ENCODE measurements at regions not wholly inside any gene's neighbourhood (a gene's known extent, or its start where the extent isn't known, plus 50 kb on each side); places are given as distances from the start of the nearest gene placed in this dataset.

DNA sequence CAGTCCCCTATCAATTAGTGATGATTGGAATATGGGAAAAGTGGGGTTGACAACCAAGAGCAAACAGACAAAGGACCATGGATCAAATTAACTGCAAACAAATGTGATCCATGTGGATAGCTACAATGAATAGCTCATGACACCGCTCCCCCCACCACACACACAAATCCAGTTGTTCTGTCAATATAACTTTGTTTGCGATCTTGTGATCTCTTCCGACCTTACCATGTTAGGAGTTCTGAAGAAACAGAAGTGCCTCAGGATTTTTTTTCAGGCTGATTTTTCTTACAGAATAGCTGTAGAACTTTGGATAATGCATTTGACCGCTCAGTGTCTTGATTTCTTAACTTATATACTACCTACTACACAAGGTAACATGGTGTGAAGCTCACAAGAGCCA lies 116.6 kb downstream of the SH2D1A start:
- H3K27me3 ChIP-seq (ENCODE audit: insufficient read depth, low read length), result no peaks in the 10 kb centered on the region
- H3F3A ChIP-seq (ENCODE audit: insufficient read depth, low read length), result no peaks in the 10 kb centered on the region
- H3K9me3 ChIP-seq (ENCODE audit: low read length), result no peaks in the 10 kb centered on the region

DNA sequence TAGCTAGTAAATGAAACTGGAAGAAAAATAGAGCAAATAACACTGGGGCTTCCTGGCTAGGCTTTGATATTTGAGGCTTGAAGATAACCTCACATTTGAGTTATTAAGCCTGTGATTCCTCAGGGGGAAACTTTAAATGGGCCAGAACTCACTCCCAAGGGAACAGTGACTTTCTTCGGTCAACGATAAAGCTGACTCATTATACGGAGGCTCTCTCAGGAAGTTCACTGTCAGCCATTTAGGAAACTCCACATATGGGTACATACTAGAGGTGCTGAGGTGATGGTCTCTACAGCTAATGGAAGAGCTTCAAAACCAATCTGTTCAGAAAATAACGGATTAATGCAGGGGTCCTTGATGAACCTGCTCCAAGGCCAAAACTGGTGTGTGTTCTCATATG lies 120.8 kb downstream of the SH2D1A start:
- Histone ChIP-seq H3K4me3 (ENCODE audit: low read depth, low read length, poor library complexity, severe bottlenecking) (no peak overlapping the region), H3K4me1 (ENCODE audit: insufficient read depth, low read length, severe bottlenecking) (no peaks in the 10 kb centered on the region), H3K9me2 (ENCODE audit: low read depth, low read length) (no peaks in the 10 kb centered on the region), H3K9me3 (ENCODE audit: low read length) (no peaks in the 10 kb centered on the region), H3K36me3 (ENCODE audit: insufficient read depth, low read length) (no peaks in the 10 kb centered on the region), H3K9ac (ENCODE audit: low read length) (no peak overlapping the region), H4K20me1 (ENCODE audit: insufficient read depth, low read length) (no peaks in the 10 kb centered on the region), H2AFZ (ENCODE audit: low read length) (no peak overlapping the region), H3K27ac (ENCODE audit: low read depth, low read length, poor library complexity, severe bottlenecking) (no peak overlapping the region), H3F3A (ENCODE audit: insufficient read depth, low read length) (no peaks in the 10 kb centered on the region), H3K4me2 (ENCODE audit: low read length) (no peak overlapping the region), H3K27me3 (ENCODE audit: insufficient read depth, low read length) (no peaks in the 10 kb centered on the region), H3K79me2 (ENCODE audit: insufficient read depth, low read length) (no peaks in the 10 kb centered on the region)
- no peak for TF ChIP-seq EZH2 (IDR thresholded peaks at IDR 0.05; ENCODE audit: borderline replicate concordance, low read length)
- TF ChIP-seq, protein P1, sequence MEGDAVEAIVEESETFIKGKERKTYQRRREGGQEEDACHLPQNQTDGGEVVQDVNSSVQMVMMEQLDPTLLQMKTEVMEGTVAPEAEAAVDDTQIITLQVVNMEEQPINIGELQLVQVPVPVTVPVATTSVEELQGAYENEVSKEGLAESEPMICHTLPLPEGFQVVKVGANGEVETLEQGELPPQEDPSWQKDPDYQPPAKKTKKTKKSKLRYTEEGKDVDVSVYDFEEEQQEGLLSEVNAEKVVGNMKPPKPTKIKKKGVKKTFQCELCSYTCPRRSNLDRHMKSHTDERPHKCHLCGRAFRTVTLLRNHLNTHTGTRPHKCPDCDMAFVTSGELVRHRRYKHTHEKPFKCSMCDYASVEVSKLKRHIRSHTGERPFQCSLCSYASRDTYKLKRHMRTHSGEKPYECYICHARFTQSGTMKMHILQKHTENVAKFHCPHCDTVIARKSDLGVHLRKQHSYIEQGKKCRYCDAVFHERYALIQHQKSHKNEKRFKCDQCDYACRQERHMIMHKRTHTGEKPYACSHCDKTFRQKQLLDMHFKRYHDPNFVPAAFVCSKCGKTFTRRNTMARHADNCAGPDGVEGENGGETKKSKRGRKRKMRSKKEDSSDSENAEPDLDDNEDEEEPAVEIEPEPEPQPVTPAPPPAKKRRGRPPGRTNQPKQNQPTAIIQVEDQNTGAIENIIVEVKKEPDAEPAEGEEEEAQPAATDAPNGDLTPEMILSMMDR (IDR thresholded peaks at IDR 0.05; ENCODE audit: low read length), result no peak

More for the DNA sequence above, 116.6 kb downstream of the SH2D1A start:
- Histone ChIP-seq H3K4me3 (ENCODE audit: low read depth, low read length, poor library complexity, severe bottlenecking) (no peak overlapping the region), H3K4me1 (ENCODE audit: insufficient read depth, low read length, severe bottlenecking) (no peaks in the 10 kb centered on the region), H3K9ac (ENCODE audit: low read length) (no peak overlapping the region), H3K79me2 (ENCODE audit: insufficient read depth, low read length) (no peaks in the 10 kb centered on the region), H2AFZ (ENCODE audit: low read length) (no peak overlapping the region), H3K9me2 (ENCODE audit: low read depth, low read length) (no peaks in the 10 kb centered on the region), H4K20me1 (ENCODE audit: insufficient read depth, low read length) (no peaks in the 10 kb centered on the region), H3K36me3 (ENCODE audit: insufficient read depth, low read length) (no peaks in the 10 kb centered on the region), H3K4me2 (ENCODE audit: low read length) (no peak overlapping the region), H3K27ac (ENCODE audit: low read depth, low read length, poor library complexity, severe bottlenecking) (no peak overlapping the region)
- TF ChIP-seq, protein P1 (IDR thresholded peaks at IDR 0.05; ENCODE audit: low read length), result no peak
- TF ChIP-seq EZH2 (IDR thresholded peaks at IDR 0.05; ENCODE audit: borderline replicate concordance, low read length), result no peak

DNA sequence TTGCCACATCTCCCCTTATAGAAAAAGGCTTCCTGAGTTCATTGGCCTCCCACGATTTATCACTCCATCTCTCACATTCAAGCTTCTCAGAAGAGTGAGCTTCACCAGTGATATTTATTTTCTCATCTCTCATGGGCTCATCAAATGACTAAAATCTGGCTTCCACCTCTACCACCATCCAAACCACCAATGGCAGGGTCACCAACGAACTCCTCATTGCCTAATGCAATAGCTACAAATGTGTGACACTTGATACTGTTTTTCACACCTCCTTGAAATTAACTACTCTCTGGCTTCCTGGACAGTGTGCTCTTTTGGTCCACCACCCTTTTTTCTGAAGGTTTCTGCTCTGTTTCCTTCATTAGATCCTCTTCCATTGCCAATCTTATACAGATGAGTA lies 129.0 kb downstream of the SH2D1A start:
- H3K27ac ChIP-seq (ENCODE audit: low read depth, low read length, poor library complexity, severe bottlenecking), result no peak overlapping the region
- no peaks in the 10 kb centered on the region for H3K9me2 ChIP-seq (ENCODE audit: low read depth, low read length)
- no peaks in the 10 kb centered on the region for H3K79me2 ChIP-seq (ENCODE audit: insufficient read depth, low read length)
- no peak for TF ChIP-seq EZH2 (IDR thresholded peaks at IDR 0.05; ENCODE audit: borderline replicate concordance, low read length)
- no peak overlapping the region for H2AFZ ChIP-seq (ENCODE audit: low read length)
- H3K27me3 ChIP-seq (ENCODE audit: insufficient read depth, low read length), result no peaks in the 10 kb centered on the region
- H3K36me3 ChIP-seq (ENCODE audit: insufficient read depth, low read length), result no peaks in the 10 kb centered on the region
- no peak overlapping the region for H3K4me2 ChIP-seq (ENCODE audit: low read length)
- no peaks in the 10 kb centered on the region for H4K20me1 ChIP-seq (ENCODE audit: insufficient read depth, low read length)
- H3K4me1 ChIP-seq (ENCODE audit: insufficient read depth, low read length, severe bottlenecking), result no peaks in the 10 kb centered on the region
- H3K9me3 ChIP-seq (ENCODE audit: low read length), result no peaks in the 10 kb centered on the region
- no peak overlapping the region for H3K9ac ChIP-seq (ENCODE audit: low read length)
- H3F3A ChIP-seq (ENCODE audit: insufficient read depth, low read length), result no peaks in the 10 kb centered on the region
- H3K4me3 ChIP-seq (ENCODE audit: low read depth, low read length, poor library complexity, severe bottlenecking), result no peak overlapping the region

DNA sequence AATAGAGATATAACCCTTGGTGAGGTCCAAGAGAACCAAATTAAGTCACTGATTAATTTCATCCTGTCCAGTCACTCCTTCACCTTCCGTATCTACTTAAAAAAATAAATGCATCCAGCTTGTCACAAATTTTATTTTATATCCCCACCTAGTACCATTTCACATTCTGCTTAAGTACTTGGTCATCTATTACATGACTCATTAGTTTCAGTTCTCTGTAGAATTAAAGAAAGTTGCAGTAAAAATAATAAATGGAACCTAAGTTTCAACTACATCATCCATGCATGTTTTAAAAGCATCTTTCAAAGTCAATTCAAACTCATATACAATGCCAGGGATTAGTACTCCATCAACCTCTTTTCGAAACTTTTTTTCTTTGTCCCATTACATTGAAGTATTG lies 130.2 kb downstream of the SH2D1A start:
- Histone ChIP-seq H3K9ac (ENCODE audit: low read length) (no peak overlapping the region), H3F3A (ENCODE audit: insufficient read depth, low read length) (no peaks in the 10 kb centered on the region), H4K20me1 (ENCODE audit: insufficient read depth, low read length) (no peaks in the 10 kb centered on the region), H3K79me2 (ENCODE audit: insufficient read depth, low read length) (no peaks in the 10 kb centered on the region), H3K36me3 (ENCODE audit: insufficient read depth, low read length) (no peaks in the 10 kb centered on the region), H3K4me3 (ENCODE audit: low read depth, low read length, poor library complexity, severe bottlenecking) (no peak overlapping the region), H3K27me3 (ENCODE audit: insufficient read depth, low read length) (no peaks in the 10 kb centered on the region), H3K4me2 (ENCODE audit: low read length) (no peak overlapping the region), H3K9me2 (ENCODE audit: low read depth, low read length) (no peaks in the 10 kb centered on the region), H3K9me3 (ENCODE audit: low read length) (no peaks in the 10 kb centered on the region), H2AFZ (ENCODE audit: low read length) (no peak overlapping the region), H3K27ac (ENCODE audit: low read depth, low read length, poor library complexity, severe bottlenecking) (no peak overlapping the region), H3K4me1 (ENCODE audit: insufficient read depth, low read length, severe bottlenecking) (no peaks in the 10 kb centered on the region)
- TF ChIP-seq, protein P1 (IDR thresholded peaks at IDR 0.05; ENCODE audit: low read length), result no peak
